DOHH2 (cell line): ENCODE measurements at regions not wholly inside any gene's neighbourhood (a gene's known extent, or its start where the extent isn't known, plus 50 kb on each side); places are given as distances from the start of the nearest gene placed in this dataset.

Experiments used
- H3F3A ChIP-seq: fragments of 200-600 bp; sonication (generic), shearing (Covaris generic); 2 replicates; pipeline ENCODE4 v1.6.0; 2016; ENCODE audit warnings: antibody characterized with exemption, mild to moderate bottlenecking; ENCODE audit not compliant: control insufficient read depth, insufficient read depth
- H3K27ac ChIP-seq: fragments of 200-600 bp; sonication (generic); 2 replicates; pipeline ENCODE4 v1.5.1; 2014; ENCODE audit warnings: low read depth, mild to moderate bottlenecking, low read length, moderate library complexity
- H3K27me3 ChIP-seq: fragments of 200-600 bp; sonication (generic); 2 replicates; pipeline ENCODE4 v1.6.1; 2014; ENCODE audit warnings: mild to moderate bottlenecking, low read length, mixed read lengths; ENCODE audit not compliant: control insufficient read depth
- H3K36me3 ChIP-seq: fragments of 200-600 bp; sonication (generic); 2 replicates; pipeline ENCODE4 v1.6.1; 2014; ENCODE audit warnings: mild to moderate bottlenecking, low read length, moderate library complexity, mixed read lengths; ENCODE audit not compliant: control insufficient read depth
- H3K4me1 ChIP-seq: fragments of 200-600 bp; sonication (generic); 2 replicates; pipeline ENCODE4 v1.6.1; 2014; ENCODE audit warnings: mild to moderate bottlenecking, low read length, mixed read lengths; ENCODE audit not compliant: control insufficient read depth
- H3K4me2 ChIP-seq: fragments of 200-600 bp; sonication (generic); 2 replicates; pipeline ENCODE4 v1.6.0; 2014; ENCODE audit warnings: mild to moderate bottlenecking, low read length, moderate library complexity
- H3K4me3 ChIP-seq: fragments of 200-600 bp; sonication (generic); 2 replicates; pipeline ENCODE4 v1.5.1; 2014; ENCODE audit warnings: mild to moderate bottlenecking, low read length, mixed read lengths
- H3K79me2 ChIP-seq: fragments of 200-600 bp; sonication (generic); 2 replicates; pipeline ENCODE4 v1.6.1; 2014; ENCODE audit warnings: mild to moderate bottlenecking, low read length, mixed read lengths; ENCODE audit not compliant: control insufficient read depth
- H3K9me2 ChIP-seq: fragments of 200-600 bp; sonication (generic); replicated peaks from 2 replicates; pipeline ENCODE4 v1.6.1; 2014; ENCODE audit warnings: mild to moderate bottlenecking, low read length, mixed read lengths; ENCODE audit not compliant: control insufficient read depth
- H3K9me3 ChIP-seq: fragments of 200-600 bp; sonication (generic); 2 replicates; pipeline ENCODE4 v1.6.1; 2014; ENCODE audit warnings: antibody characterized with exemption, low read length, mixed read lengths; ENCODE audit not compliant: control insufficient read depth, insufficient read depth
- H4K20me1 ChIP-seq: fragments of 200-600 bp; sonication (generic); 2 replicates; pipeline ENCODE4 v1.6.0; 2014; ENCODE audit warnings: low read depth, mild to moderate bottlenecking, antibody characterized with exemption, low read length, moderate library complexity; ENCODE audit not compliant: control insufficient read depth, insufficient read depth
- CTCF ChIP-seq: fragments of 200-600 bp; sonication (generic); IDR thresholded peaks from one replicate; pipeline ENCODE4 v1.5.1; 2014; ENCODE audit warnings: antibody characterized with exemption, mild to moderate bottlenecking, low read depth, low read length; ENCODE audit not compliant: poor library complexity, severe bottlenecking
- EZH2phosphoT487 ChIP-seq: fragments of 200-600 bp; sonication (generic); IDR thresholded peaks from 2 replicates; pipeline ENCODE4 v1.6.1; 2017; ENCODE audit warnings: borderline replicate concordance, mild to moderate bottlenecking, antibody characterized with exemption, low read length, moderate library complexity, mixed read lengths

DNA sequence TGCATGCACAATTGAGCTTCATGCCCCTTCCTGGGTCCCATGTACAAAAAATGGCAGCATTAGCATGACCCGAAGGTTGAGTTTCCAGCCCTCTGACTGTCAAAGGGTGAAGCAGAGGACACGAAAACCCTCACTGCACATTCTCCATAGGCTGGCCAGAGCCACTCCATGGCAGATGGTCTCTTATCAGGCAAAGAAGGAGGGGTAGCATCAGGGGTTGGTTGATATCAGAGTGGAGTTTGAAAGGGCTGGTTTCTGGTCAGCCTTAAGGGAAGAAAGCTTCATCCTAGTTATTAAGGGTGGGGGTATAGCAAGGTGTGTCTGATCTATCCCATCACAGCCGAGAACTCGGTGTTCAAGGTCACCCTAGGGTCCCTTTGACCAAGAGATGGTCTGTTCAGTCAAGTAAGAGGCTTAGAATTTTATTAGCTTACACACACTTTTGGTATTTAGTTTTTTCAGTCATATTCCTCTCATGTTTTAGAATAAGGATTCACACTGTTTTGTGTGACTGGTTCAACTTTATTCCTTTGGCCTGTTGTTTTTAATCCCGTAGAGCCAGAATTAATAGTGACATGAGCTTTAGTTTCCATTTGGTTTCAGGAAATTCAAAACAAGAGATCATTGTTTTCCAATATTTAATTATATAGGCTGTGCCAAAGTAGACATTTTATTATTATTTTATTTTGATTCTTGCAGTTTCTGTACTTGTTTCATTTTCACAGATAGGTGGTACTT, 199.9 kb upstream of the FMN2 start:
- H3K4me3 ChIP-seq = no peak overlapping the region
- no peaks in the 10 kb centered on the region for H3K9me2 ChIP-seq
- no peak overlapping the region for H3K4me2 ChIP-seq
- H3F3A ChIP-seq = no peaks in the 10 kb centered on the region
- H3K79me2 ChIP-seq = no peaks in the 10 kb centered on the region
- H3K36me3 ChIP-seq = no peaks in the 10 kb centered on the region
- no peaks in the 10 kb centered on the region for H3K27me3 ChIP-seq
- H4K20me1 ChIP-seq = no peaks in the 10 kb centered on the region
- H3K4me1 ChIP-seq = no peaks in the 10 kb centered on the region
- no peaks in the 10 kb centered on the region for H3K9me3 ChIP-seq
- H3K27ac ChIP-seq = no peak overlapping the region
- no peak for TF ChIP-seq CTCF
- TF ChIP-seq EZH2phosphoT487 = no peak

GRCh38 chr1:239892602-239893001, 199.1 kb upstream of the FMN2 start:
- Histone ChIP-seq H3K4me3 (no peak overlapping the region), H3K79me2 (no peaks in the 10 kb centered on the region), H3K4me1 (no peaks in the 10 kb centered on the region), H3K4me2 (no peak overlapping the region), H3K9me2 (no peaks in the 10 kb centered on the region), H3K36me3 (no peaks in the 10 kb centered on the region), H3F3A (no peaks in the 10 kb centered on the region), H3K27ac (no peak overlapping the region), H3K27me3 (no peaks in the 10 kb centered on the region), H4K20me1 (no peaks in the 10 kb centered on the region), H3K9me3 (no peaks in the 10 kb centered on the region)
- TF ChIP-seq CTCF (no peak), EZH2phosphoT487 (no peak)

- TF ChIP-seq EZH2phosphoT487 (no peak), CTCF (no peak)
- Histone ChIP-seq H3K4me2 (no peak overlapping the region), H3K9me3 (no peaks in the 10 kb centered on the region), H3K4me3 (no peak overlapping the region), H3K27ac (no peak overlapping the region), H3K79me2 (no peaks in the 10 kb centered on the region), H3K27me3 (no peaks in the 10 kb centered on the region), H3K36me3 (no peaks in the 10 kb centered on the region), H3F3A (no peaks in the 10 kb centered on the region), H3K9me2 (no peaks in the 10 kb centered on the region), H3K4me1 (no peaks in the 10 kb centered on the region), H4K20me1 (no peaks in the 10 kb centered on the region)
These were observed 198.5 kb upstream of the FMN2 start for GRCh38 chr1:239893127-239893731.
